HS-5 (cell line): ENCODE measurements at regions not wholly inside any gene's neighbourhood (a gene's known extent, or its start where the extent isn't known, plus 50 kb on each side); places are given as distances from the start of the nearest gene placed in this dataset.

ENCODE experiments used
- DNase-seq: peaks from one replicate; pipeline ENCODE4 v3.0.0-alpha.2; 2012; ENCODE audit warnings: low read depth

GRCh38 chr3:117079997-117080396 lies 370.4 kb downstream of the TUSC7 start:
- no peak for DNase-seq

GRCh38 chr3:117080872-117081271 lies 371.3 kb downstream of the TUSC7 start:
- no peak for DNase-seq

GRCh38 chr3:117084277-117084676 lies 374.7 kb downstream of the TUSC7 start:
- no peak for DNase-seq

- no peak for DNase-seq
Observed at GRCh38 chr3:117084739-117085270, 375.2 kb downstream of the TUSC7 start.

GRCh38 chr3:117091676-117092075 lies 382.1 kb downstream of the TUSC7 start:
- no peak for DNase-seq

GRCh38 chr3:117096549-117096948 lies 387.0 kb downstream of the TUSC7 start:
- DNase-seq, result no peak

- DNase-seq, result peak; percentile 26
Observed at GRCh38 chr3:117097351-117097750, 387.8 kb downstream of the TUSC7 start.

GRCh38 chr3:117101697-117102096 lies 392.1 kb downstream of the TUSC7 start:
- no peak for DNase-seq

- DNase-seq, result no peak
Observed at GRCh38 chr3:117102426-117102825, 392.8 kb downstream of the TUSC7 start.

GRCh38 chr3:117103675-117104074 lies 394.1 kb downstream of the TUSC7 start:
- no peak for DNase-seq

- DNase-seq, result no peak
Observed at GRCh38 chr3:117104381-117104780, 394.8 kb downstream of the TUSC7 start.

- DNase-seq, result no peak
Observed at GRCh38 chr3:117104792-117105191, 395.2 kb downstream of the TUSC7 start.

- peak; percentile 73 for DNase-seq
Observed at GRCh38 chr3:117105686-117106085, 396.1 kb downstream of the TUSC7 start.

GRCh38 chr3:117106396-117106795 lies 396.8 kb downstream of the TUSC7 start:
- DNase-seq, result no peak

GRCh38 chr3:117107946-117108345 lies 398.4 kb downstream of the TUSC7 start:
- no peak for DNase-seq

- DNase-seq, result no peak
Observed at GRCh38 chr3:117109178-117109577, 399.6 kb downstream of the TUSC7 start.

GRCh38 chr3:117114517-117115265 lies 405.1 kb downstream of the TUSC7 start:
- DNase-seq, result no peak

GRCh38 chr3:117117188-117117936 lies 407.8 kb downstream of the TUSC7 start:
- no peak for DNase-seq

- DNase-seq, result no peak
Observed at GRCh38 chr3:117118604-117119003, 409.0 kb downstream of the TUSC7 start.

GRCh38 chr3:117120014-117120413 lies 410.4 kb downstream of the TUSC7 start:
- no peak for DNase-seq

- no peak for DNase-seq
Observed at GRCh38 chr3:117122609-117123008, 413.0 kb downstream of the TUSC7 start.

- DNase-seq, result no peak
Observed at GRCh38 chr3:117126460-117126859, 416.9 kb downstream of the TUSC7 start.

- no peak for DNase-seq
Observed at GRCh38 chr3:117126946-117127546, 417.5 kb downstream of the TUSC7 start.
